Keratinocyte (primary cell): ENCODE measurements at regions not wholly inside any gene's neighbourhood (a gene's known extent, or its start where the extent isn't known, plus 50 kb on each side); places are given as distances from the start of the nearest gene placed in this dataset.

ENCODE experiments used
- CTCF ChIP-seq, 3 experiments: IDR thresholded peaks in 1 of 3; conservative IDR thresholded peaks in 1 of 3; optimal IDR thresholded peaks in 1 of 3; 2 replicates in 2 of 3; 3 replicates in 1 of 3; pipeline versions ENCODE3 to v1.5.1; 2011; ENCODE audit warnings: low read length in 3 of 3, mild to moderate bottlenecking in 3 of 3, moderate library complexity in 2 of 3, control low read depth in 1 of 3, inconsistent platforms in 1 of 3; ENCODE audit not compliant: insufficient read depth in 2 of 3; ENCODE audit errors: extremely low read depth in 1 of 3
- EZH2 ChIP-seq: IDR thresholded peaks from one replicate; pipeline ENCODE4 v1.6.1; 2012; ENCODE audit warnings: inconsistent platforms, mild to moderate bottlenecking, low read length, moderate library complexity

DNA sequence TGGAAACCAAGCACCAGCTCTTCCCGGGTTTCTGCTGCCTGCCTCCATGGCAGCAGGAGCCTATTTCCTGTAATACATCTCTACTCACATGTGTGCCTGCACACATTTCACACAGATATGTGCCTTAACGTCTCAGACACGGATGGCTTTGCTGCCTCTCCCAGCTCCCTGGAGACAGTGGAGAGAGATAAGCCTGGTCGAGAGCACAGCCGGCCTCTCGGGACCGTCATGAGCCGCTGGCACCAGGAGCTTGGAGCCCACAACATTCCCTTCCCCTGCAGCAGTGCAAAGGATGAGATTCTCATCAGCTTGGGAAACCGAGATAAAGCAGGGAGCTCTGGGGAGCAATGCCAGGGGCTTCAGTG is 587.7 kb downstream of the BRD1 start:
- TF ChIP-seq CTCF (optimal IDR thresholded peaks at IDR 0.05 in 1 of 3, IDR thresholded peaks at IDR 0.05 in 1 of 3, conservative IDR thresholded peaks at IDR 0.05 in 1 of 3; ENCODE audit: extremely low read depth in 1 of 3, insufficient read depth in 2 of 3, low read length in 3 of 3) (no peak), EZH2 (no peak)
